ENCODE measurements at regions not wholly inside any gene's neighbourhood (a gene's known extent, or its start where the extent isn't known, plus 50 kb on each side); places are given as distances from the start of the nearest gene placed in this dataset.
"Not testable (repeated sequence)": the region's sequence is repeated elsewhere in the genome, so short reads cannot be mapped to it uniquely, and the experiment has no call there.

DNA sequence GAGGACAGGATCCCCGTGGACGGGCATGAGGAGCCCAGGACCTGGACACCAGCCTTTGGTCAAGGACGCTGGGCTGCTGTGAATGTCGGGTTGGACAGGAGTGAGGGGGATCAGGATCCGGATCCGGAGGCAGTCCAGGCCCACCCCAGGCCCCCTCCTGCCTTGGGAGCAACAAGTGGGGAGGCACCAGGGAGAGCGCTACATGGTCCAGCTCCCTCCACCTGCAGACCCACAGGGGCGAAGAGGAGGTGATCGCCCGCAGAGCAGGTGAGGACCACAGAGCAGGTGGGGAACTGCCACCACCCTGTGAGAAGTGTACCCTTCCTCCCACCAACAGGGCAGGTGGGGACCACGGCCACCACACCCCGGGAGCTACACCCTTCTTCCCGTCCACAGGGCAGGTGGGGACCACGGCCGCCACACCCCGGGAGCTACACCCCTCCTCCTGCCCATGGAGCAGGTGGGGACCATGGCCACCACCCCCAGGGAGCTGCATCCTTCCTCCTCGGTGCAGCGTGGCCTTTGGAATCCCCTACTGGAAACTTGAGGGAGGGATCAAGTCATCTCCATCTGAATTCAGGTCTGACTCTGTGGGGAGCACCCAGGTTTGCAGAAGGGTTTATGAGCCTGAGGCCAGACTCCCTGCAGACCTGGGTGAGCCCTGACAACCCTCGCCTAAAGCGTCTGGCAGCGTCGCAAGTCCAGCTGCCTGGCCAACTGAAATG lies 141.0 kb downstream of the BRD1 start:
- no peak overlapping the region for H2AFZ ChIP-seq
- no peaks in the 10 kb centered on the region for H3K79me2 ChIP-seq (ENCODE audit: insufficient read depth)
- no peaks in the 10 kb centered on the region for H3K36me3 ChIP-seq (ENCODE audit: low read depth)
- DNase-seq: no peak
- no peak overlapping the region for H3K9ac ChIP-seq
- no peaks in the 10 kb centered on the region for H3F3A ChIP-seq (ENCODE audit: insufficient read depth)
- no peaks in the 10 kb centered on the region for H4K20me1 ChIP-seq (ENCODE audit: insufficient read depth)
- no peak overlapping the region for H3K4me2 ChIP-seq (ENCODE audit: unreplicated experiment)
- H3K27me3 ChIP-seq (replicated peaks; ENCODE audit: insufficient read depth): no peaks in the 10 kb centered on the region
- no peak overlapping the region for H3K27ac ChIP-seq
- 48 to 50% methylated on average over 21 to 22 of the region's 22 CpGs for WGBS, 2 experiments (ENCODE audit: low coverage in 1 of 2, low lambda C conversion rate in 2 of 2, missing lambda C conversion rate in 2 of 2)
- H3K4me3 ChIP-seq: no peak overlapping the region
- H3K9me2 ChIP-seq (ENCODE audit: insufficient read depth): no peaks in the 10 kb centered on the region
- in situ Hi-C loops (cut with MboI): no loop called here
- no peaks in the 10 kb centered on the region for H3K9me3 ChIP-seq (ENCODE audit: low read depth)
- no peak for TF ChIP-seq EZH2phosphoT487 (IDR thresholded peaks at IDR 0.05; ENCODE audit: insufficient read depth, low read depth)
- no peak for TF ChIP-seq EZH2 (IDR thresholded peaks at IDR 0.05; ENCODE audit: insufficient read depth, poor library complexity, severe bottlenecking)
- no peaks in the 10 kb centered on the region for H3K4me1 ChIP-seq (ENCODE audit: insufficient read depth)

DNA sequence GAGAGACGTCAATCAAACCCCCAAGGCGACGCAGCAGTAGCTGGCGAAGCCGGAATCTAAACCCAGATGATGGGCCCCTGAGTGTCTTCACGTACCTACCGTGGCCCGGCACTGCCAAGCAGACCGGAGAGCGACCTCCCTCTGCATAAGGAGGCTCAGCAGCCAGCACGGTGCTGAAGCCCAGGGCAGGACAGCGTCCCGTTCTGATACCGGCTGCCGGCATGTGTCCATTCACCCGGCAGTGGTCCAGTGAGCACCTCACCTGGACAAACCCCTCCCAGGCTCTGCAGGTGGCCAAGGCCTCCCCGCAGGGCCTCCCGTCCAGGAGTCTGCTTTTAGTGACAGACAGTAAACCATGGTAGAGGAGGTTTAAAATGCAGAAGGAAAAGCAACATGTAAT lies 142.0 kb downstream of the BRD1 start:
- no peaks in the 10 kb centered on the region for H3F3A ChIP-seq (ENCODE audit: insufficient read depth)
- no peak overlapping the region for H2AFZ ChIP-seq
- no peaks in the 10 kb centered on the region for H3K9me3 ChIP-seq (ENCODE audit: low read depth)
- no peaks in the 10 kb centered on the region for H3K9me2 ChIP-seq (ENCODE audit: insufficient read depth)
- H3K27ac ChIP-seq: no peak overlapping the region
- H3K27me3 ChIP-seq (replicated peaks; ENCODE audit: insufficient read depth): no peaks in the 10 kb centered on the region
- no peaks in the 10 kb centered on the region for H3K36me3 ChIP-seq (ENCODE audit: low read depth)
- in situ Hi-C loops (cut with MboI): no loop called here
- H4K20me1 ChIP-seq (ENCODE audit: insufficient read depth): no peaks in the 10 kb centered on the region
- no peaks in the 10 kb centered on the region for H3K79me2 ChIP-seq (ENCODE audit: insufficient read depth)
- H3K4me3 ChIP-seq: no peak overlapping the region
- TF ChIP-seq EZH2 (IDR thresholded peaks at IDR 0.05; ENCODE audit: insufficient read depth, poor library complexity, severe bottlenecking): no peak
- TF ChIP-seq EZH2phosphoT487 (IDR thresholded peaks at IDR 0.05; ENCODE audit: insufficient read depth, low read depth): no peak
- no peak overlapping the region for H3K4me2 ChIP-seq (ENCODE audit: unreplicated experiment)
- no peaks in the 10 kb centered on the region for H3K4me1 ChIP-seq (ENCODE audit: insufficient read depth)
- no peak overlapping the region for H3K9ac ChIP-seq
- 63 to 67% methylated on average over 18 of the region's 18 CpGs for WGBS, 2 experiments (ENCODE audit: low coverage in 1 of 2, low lambda C conversion rate in 2 of 2, missing lambda C conversion rate in 2 of 2)
- no peak for DNase-seq

DNA sequence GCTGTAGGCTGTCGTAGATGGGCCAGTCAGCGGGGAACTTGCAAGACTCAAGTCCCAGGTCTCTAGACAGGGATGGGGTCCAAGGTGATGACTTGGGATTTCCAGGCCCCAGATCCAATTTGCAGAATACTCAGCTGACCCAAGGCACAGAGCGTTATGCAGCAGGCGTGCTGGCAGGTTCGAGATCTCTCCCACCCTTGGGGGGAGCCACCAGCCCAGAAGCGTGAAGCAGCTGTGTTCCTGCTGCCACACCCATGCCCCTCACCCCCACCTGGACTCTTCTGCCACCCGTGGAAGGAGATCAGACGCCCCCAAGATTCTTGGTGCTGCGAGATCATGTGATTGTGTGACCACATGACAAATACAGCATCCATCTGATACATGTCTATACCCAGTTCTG lies 142.6 kb downstream of the BRD1 start:
- Histone ChIP-seq H3F3A (ENCODE audit: insufficient read depth) (no peaks in the 10 kb centered on the region), H3K79me2 (ENCODE audit: insufficient read depth) (no peaks in the 10 kb centered on the region), H3K4me1 (ENCODE audit: insufficient read depth) (no peaks in the 10 kb centered on the region), H3K9me2 (ENCODE audit: insufficient read depth) (no peaks in the 10 kb centered on the region), H3K4me2 (ENCODE audit: unreplicated experiment) (no peak overlapping the region), H4K20me1 (ENCODE audit: insufficient read depth) (no peaks in the 10 kb centered on the region), H3K4me3 (no peak overlapping the region), H3K9ac (no peak overlapping the region), H3K27me3 (replicated peaks; ENCODE audit: insufficient read depth) (no peaks in the 10 kb centered on the region), H3K36me3 (ENCODE audit: low read depth) (no peaks in the 10 kb centered on the region), H2AFZ (no peak overlapping the region), H3K27ac (no peak overlapping the region), H3K9me3 (ENCODE audit: low read depth) (no peaks in the 10 kb centered on the region)
- TF ChIP-seq EZH2 (IDR thresholded peaks at IDR 0.05; ENCODE audit: insufficient read depth, poor library complexity, severe bottlenecking) (no peak), EZH2phosphoT487 (IDR thresholded peaks at IDR 0.05; ENCODE audit: insufficient read depth, low read depth) (no peak)
- DNase-seq: no peak
- 46 to 53% methylated on average over 9 of the region's 9 CpGs for WGBS, 2 experiments (ENCODE audit: low coverage in 1 of 2, low lambda C conversion rate in 2 of 2, missing lambda C conversion rate in 2 of 2)
- in situ Hi-C loops (cut with MboI): no loop called here

DNA sequence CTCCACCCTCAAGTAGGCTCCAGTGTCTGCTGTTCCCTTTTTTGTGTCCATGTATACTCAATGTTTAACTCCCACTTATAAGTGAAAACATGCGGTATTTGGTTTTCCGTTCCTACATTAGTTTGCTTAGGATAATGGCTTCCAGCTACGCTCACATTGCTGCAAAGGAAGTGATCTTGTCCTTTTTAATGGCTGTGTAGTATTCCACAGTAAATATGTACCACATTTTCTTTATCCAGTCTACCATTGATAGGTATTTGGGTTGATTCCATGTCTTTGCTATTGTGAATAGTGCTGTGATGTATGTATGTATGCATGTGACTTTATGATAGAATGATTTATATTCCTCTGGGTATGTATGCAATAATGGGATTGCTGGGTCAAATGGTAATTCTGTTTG lies 144.6 kb downstream of the BRD1 start:
- Histone ChIP-seq H3K4me1 (ENCODE audit: insufficient read depth) (no peaks in the 10 kb centered on the region), H3K9me2 (ENCODE audit: insufficient read depth) (no peaks in the 10 kb centered on the region), H3K4me3 (no peak overlapping the region), H3F3A (ENCODE audit: insufficient read depth) (no peaks in the 10 kb centered on the region), H3K9ac (no peak overlapping the region), H3K27ac (no peak overlapping the region), H3K36me3 (ENCODE audit: low read depth) (no peaks in the 10 kb centered on the region), H3K27me3 (replicated peaks; ENCODE audit: insufficient read depth) (no peaks in the 10 kb centered on the region; the same call in 1 of the 2 replicates), H4K20me1 (ENCODE audit: insufficient read depth) (no peaks in the 10 kb centered on the region), H3K79me2 (ENCODE audit: insufficient read depth) (no peaks in the 10 kb centered on the region), H2AFZ (no peak overlapping the region), H3K9me3 (ENCODE audit: low read depth) (no peaks in the 10 kb centered on the region), H3K4me2 (ENCODE audit: unreplicated experiment) (no peak overlapping the region)
- TF ChIP-seq EZH2 (IDR thresholded peaks at IDR 0.05; ENCODE audit: insufficient read depth, poor library complexity, severe bottlenecking) (no peak), EZH2phosphoT487 (IDR thresholded peaks at IDR 0.05; ENCODE audit: insufficient read depth, low read depth) (no peak)
- in situ Hi-C loops (cut with MboI): no loop called here
- WGBS, 2 experiments (ENCODE audit: low coverage in 1 of 2, low lambda C conversion rate in 2 of 2, missing lambda C conversion rate in 2 of 2): 27 to 36% methylated on average over 3 of the region's 3 CpGs
- no peak for DNase-seq

DNA sequence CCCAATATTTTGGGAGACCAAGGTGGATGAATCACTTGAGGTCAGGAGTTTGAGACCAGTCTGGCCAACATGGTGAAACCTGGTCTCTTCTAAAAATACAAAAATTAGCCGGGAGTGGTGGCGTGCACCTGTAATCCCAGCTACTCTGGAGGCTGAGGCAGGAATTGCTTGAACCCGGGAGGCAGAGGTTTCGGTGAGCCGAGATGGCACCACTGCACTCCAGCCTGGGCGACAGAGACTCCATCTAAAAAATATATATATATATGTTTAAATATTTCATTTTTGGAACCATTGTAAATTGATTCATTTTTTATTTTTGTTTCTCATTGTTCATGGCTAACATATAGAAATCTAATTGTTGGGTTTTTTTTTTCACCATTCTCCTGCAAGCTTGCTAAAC lies 146.9 kb downstream of the BRD1 start:
- H3K27ac ChIP-seq; DNase-seq; in situ Hi-C loops (cut with MboI); H3F3A ChIP-seq (ENCODE audit: insufficient read depth); H4K20me1 ChIP-seq (ENCODE audit: insufficient read depth); H3K9ac ChIP-seq; H3K4me2 ChIP-seq (ENCODE audit: unreplicated experiment); H3K36me3 ChIP-seq (ENCODE audit: low read depth); H3K4me3 ChIP-seq; H3K9me2 ChIP-seq (ENCODE audit: insufficient read depth); H2AFZ ChIP-seq; H3K79me2 ChIP-seq (ENCODE audit: insufficient read depth); H3K9me3 ChIP-seq (ENCODE audit: low read depth); H3K27me3 ChIP-seq (replicated peaks; ENCODE audit: insufficient read depth); H3K4me1 ChIP-seq (ENCODE audit: insufficient read depth): not testable (repeated sequence)
- WGBS, 2 experiments (ENCODE audit: low coverage in 1 of 2, low lambda C conversion rate in 2 of 2, missing lambda C conversion rate in 2 of 2): 62 to 65% methylated on average over 6 of the region's 6 CpGs
